Cardiac muscle cell (in vitro differentiated cells and primary cell): ENCODE measurements at regions not wholly inside any gene's neighbourhood (a gene's known extent, or its start where the extent isn't known, plus 50 kb on each side); places are given as distances from the start of the nearest gene placed in this dataset.

Source experiments
- DNase-seq, 2 donors: peaks; one replicate each; pipeline versions ENCODE4 v3.0.0 to v3.0.0-alpha.2; 2010 to 2017; ENCODE audit warnings: low read depth in 1 of 2, low spot score in 1 of 2
- H3K27ac ChIP-seq: fragments of 200-600 bp; sonication (generic); 2 replicates; pipeline ENCODE4 v1.5.1; 2016
- H3K27me3 ChIP-seq: fragments of 200-600 bp; sonication (generic); 2 replicates; pipeline ENCODE4 v1.6.0; 2016; ENCODE audit warnings: control low read depth
- H3K36me3 ChIP-seq: fragments of 200-600 bp; sonication (generic); 2 replicates; pipeline ENCODE4 v1.5.1; 2016; ENCODE audit warnings: control low read depth
- H3K4me1 ChIP-seq: fragments of 200-600 bp; sonication (generic); 2 replicates; pipeline ENCODE4 v1.8.1; 2017; ENCODE audit warnings: low read depth, mild to moderate bottlenecking, mixed run types
- H3K4me3 ChIP-seq: fragments of 200-600 bp; sonication (generic); 2 replicates; pipeline ENCODE4 v1.5.1; 2016; ENCODE audit warnings: mild to moderate bottlenecking
- H3K9me3 ChIP-seq: fragments of 200-600 bp; sonication (generic); 2 replicates; pipeline ENCODE4 v1.5.1; 2017; ENCODE audit warnings: low read depth, mild to moderate bottlenecking, control low read depth
- CTCF ChIP-seq: IDR thresholded peaks from 2 replicates; pipeline ENCODE4 v1.5.1; 2012; ENCODE audit warnings: low read depth, mild to moderate bottlenecking, low read length

- H3K27ac ChIP-seq = no peak overlapping the region
- DNase-seq = no peak
- no peaks in the 10 kb centered on the region for H3K27me3 ChIP-seq
- no peaks in the 10 kb centered on the region for H3K36me3 ChIP-seq
- H3K9me3 ChIP-seq = no peaks in the 10 kb centered on the region
- H3K4me3 ChIP-seq = no peak overlapping the region
- TF ChIP-seq CTCF = no peak
- no peaks in the 10 kb centered on the region for H3K4me1 ChIP-seq
Measured at GRCh38 chr7:3128857-3129490, 85.3 kb upstream of the CARD11 start.

DNA sequence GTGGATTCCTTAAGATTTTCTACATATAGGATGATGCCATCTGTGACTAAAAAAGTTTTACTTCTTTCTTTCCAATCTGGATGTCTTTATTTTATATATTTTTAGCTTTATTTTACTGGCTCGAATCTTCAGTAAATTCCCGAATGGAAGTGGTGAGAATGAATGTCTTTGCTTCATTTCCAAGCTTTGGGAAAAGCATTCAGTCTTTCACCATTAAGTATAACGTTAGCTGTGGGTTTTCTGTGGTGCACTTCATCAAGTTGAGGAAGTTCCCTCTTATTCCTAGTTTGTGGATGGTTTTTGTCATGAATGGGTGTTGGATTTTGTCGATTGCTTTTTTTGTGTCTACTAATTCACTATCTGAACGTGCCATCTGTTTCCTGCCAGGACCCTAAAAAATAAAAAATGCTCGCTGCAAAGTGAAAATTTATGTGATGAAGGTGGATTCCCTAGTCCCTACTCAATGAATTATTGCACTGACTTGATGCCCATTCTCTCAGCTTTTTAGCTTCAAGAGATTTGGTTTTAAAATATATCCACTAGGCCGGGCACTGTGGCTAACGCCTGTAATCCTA lies 90.2 kb upstream of the CARD11 start:
- Histone ChIP-seq H3K27ac (no peak overlapping the region), H3K9me3 (no peaks in the 10 kb centered on the region), H3K36me3 (no peaks in the 10 kb centered on the region), H3K4me3 (no peak overlapping the region), H3K27me3 (no peaks in the 10 kb centered on the region), H3K4me1 (no peaks in the 10 kb centered on the region)
- TF ChIP-seq CTCF = no peak
- no peak for DNase-seq

DNA sequence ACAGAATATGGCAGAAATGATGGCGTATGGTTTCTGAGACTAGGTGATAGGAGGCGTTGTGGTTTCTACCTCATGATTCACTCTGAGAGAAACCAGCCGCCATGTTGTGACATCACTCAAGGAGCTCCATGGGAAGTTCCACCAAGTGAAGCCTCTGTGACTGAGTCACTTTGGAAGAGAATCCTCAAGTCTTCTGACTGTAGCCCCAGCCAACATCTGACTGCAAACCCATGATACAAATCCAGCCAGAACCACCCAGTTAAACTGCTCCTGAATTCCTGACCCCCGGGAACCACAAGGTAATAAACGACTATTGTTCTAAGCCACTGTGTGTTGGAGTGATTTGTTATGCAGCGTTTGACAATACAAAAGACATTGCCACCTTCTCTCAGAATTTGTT lies 91.1 kb upstream of the CARD11 start:
- Histone ChIP-seq H3K4me3 (no peak overlapping the region), H3K27me3 (no peaks in the 10 kb centered on the region), H3K9me3 (no peaks in the 10 kb centered on the region), H3K36me3 (no peaks in the 10 kb centered on the region), H3K4me1 (no peaks in the 10 kb centered on the region), H3K27ac (no peak overlapping the region)
- no peak for DNase-seq
- no peak for TF ChIP-seq CTCF

- DNase-seq = no peak
- Histone ChIP-seq H3K4me3 (no peak overlapping the region), H3K9me3 (no peaks in the 10 kb centered on the region), H3K4me1 (no peaks in the 10 kb centered on the region), H3K27me3 (no peaks in the 10 kb centered on the region), H3K36me3 (no peaks in the 10 kb centered on the region), H3K27ac (no peak overlapping the region)
- no peak for TF ChIP-seq CTCF
Measured at GRCh38 chr7:3135626-3136025, 92.0 kb upstream of the CARD11 start.

- no peak for DNase-seq
- no peak for TF ChIP-seq CTCF
Measured at GRCh38 chr7:3138206-3138605, 94.5 kb upstream of the CARD11 start.

More at GRCh38 chr7:3138206-3138605, 94.5 kb upstream of the CARD11 start:
- H3K27me3 ChIP-seq = no peaks in the 10 kb centered on the region
- H3K9me3 ChIP-seq = no peaks in the 10 kb centered on the region
- no peak overlapping the region for H3K4me3 ChIP-seq
- no peak overlapping the region for H3K27ac ChIP-seq
- H3K4me1 ChIP-seq = no peaks in the 10 kb centered on the region
- no peaks in the 10 kb centered on the region for H3K36me3 ChIP-seq
